ENCODE measurements at regions not wholly inside any gene's neighbourhood (a gene's known extent, or its start where the extent isn't known, plus 50 kb on each side); places are given as distances from the start of the nearest gene placed in this dataset.

DNA sequence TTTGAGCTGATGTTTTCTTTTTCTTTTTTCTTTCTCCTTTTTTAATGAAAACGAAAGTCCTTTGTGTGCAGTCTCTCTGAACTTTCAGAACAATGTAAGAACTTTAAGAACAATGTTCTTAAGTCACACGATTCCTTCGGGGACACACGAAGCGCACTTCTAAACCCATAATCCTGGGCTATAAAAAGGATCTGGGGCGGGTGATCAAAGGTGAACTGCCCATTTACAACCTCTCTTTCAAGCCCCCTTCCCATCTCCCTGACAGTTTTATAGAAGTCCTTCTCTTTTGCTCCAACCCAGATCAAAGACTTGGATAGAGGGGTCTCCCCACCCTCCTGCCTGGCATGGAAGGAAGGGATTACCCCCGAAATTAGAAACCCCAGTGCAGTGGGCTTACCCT, 126.8 kb downstream of the BDH1 start:
- no peak for ATAC-seq
- no peak for DNase-seq
- intact Hi-C loops (cut with DNase I, micrococcal nuclease): no loop called here
- Histone ChIP-seq H3K4me3 (no peak overlapping the region), H3K9me3 (no peaks in the 10 kb centered on the region), H3K36me3 (ENCODE audit: low read depth) (no peaks in the 10 kb centered on the region), H3K4me1 (ENCODE audit: low read depth) (peaks cover 7% of the 10 kb centered on the region)
- TF ChIP-seq, protein P1, sequence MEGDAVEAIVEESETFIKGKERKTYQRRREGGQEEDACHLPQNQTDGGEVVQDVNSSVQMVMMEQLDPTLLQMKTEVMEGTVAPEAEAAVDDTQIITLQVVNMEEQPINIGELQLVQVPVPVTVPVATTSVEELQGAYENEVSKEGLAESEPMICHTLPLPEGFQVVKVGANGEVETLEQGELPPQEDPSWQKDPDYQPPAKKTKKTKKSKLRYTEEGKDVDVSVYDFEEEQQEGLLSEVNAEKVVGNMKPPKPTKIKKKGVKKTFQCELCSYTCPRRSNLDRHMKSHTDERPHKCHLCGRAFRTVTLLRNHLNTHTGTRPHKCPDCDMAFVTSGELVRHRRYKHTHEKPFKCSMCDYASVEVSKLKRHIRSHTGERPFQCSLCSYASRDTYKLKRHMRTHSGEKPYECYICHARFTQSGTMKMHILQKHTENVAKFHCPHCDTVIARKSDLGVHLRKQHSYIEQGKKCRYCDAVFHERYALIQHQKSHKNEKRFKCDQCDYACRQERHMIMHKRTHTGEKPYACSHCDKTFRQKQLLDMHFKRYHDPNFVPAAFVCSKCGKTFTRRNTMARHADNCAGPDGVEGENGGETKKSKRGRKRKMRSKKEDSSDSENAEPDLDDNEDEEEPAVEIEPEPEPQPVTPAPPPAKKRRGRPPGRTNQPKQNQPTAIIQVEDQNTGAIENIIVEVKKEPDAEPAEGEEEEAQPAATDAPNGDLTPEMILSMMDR (IDR thresholded peaks at IDR 0.05): no peak

- DNase-seq (peak; percentile 81 to 83 (median 81)), ATAC-seq (peak; percentile 96)
- H3K36me3 ChIP-seq (ENCODE audit: low read depth): no peaks in the 10 kb centered on the region
- TF ChIP-seq, protein P1 (IDR thresholded peaks at IDR 0.05): no peak
- intact Hi-C loops (cut with DNase I, micrococcal nuclease): no loop called here
- peaks cover 7% of the 10 kb centered on the region for H3K4me1 ChIP-seq (ENCODE audit: low read depth)
- H3K9me3 ChIP-seq: no peaks in the 10 kb centered on the region
- H3K4me3 ChIP-seq: no peak overlapping the region
Observed at GRCh38 chr3:197428117-197428801, 127.5 kb downstream of the BDH1 start.

DNA sequence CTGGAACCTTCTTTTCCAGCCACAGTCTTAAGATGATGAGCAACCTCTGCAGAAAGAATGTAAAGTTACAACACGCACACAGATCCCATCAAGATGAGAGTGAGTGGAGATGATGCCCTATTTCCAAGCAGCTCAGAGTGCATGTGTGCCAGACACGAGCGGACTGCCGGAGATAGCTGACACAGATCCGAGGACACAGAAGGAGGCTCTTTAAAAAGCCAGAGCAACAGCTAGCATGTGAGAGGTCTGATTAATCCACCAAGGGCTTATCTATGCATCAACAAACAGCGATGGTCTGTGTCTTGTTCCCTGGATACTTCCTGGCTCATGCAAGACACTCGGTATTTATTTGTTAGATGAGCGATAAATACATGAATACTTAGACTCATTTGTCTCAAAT, 128.6 kb upstream of the DLG1 start:
- Histone ChIP-seq H3K9me3 (no peaks in the 10 kb centered on the region), H3K4me3 (no peak overlapping the region), H3K4me1 (ENCODE audit: low read depth) (peaks cover 7% of the 10 kb centered on the region), H3K36me3 (ENCODE audit: low read depth) (no peaks in the 10 kb centered on the region)
- intact Hi-C loops (cut with DNase I, micrococcal nuclease): no loop called here
- ATAC-seq (no peak), DNase-seq (peak in 1 of 3 donors; percentile 14)
- TF ChIP-seq, protein P1 (IDR thresholded peaks at IDR 0.05): no peak

- Histone ChIP-seq H3K4me3 (no peak overlapping the region), H3K4me1 (ENCODE audit: low read depth) (peaks cover 7% of the 10 kb centered on the region), H3K9me3 (no peaks in the 10 kb centered on the region), H3K36me3 (ENCODE audit: low read depth) (no peaks in the 10 kb centered on the region)
- intact Hi-C loops (cut with DNase I, micrococcal nuclease): no loop called here
- DNase-seq (peak in 1 of 3 donors; percentile 20), ATAC-seq (no peak)
- TF ChIP-seq, protein P1 (IDR thresholded peaks at IDR 0.05): no peak
Observed at GRCh38 chr3:197426121-197426566, 127.7 kb upstream of the DLG1 start.

GRCh38 chr3:197425485-197426120, 127.2 kb upstream of the DLG1 start:
- DNase-seq (no peak), ATAC-seq (no peak)
- no peaks in the 10 kb centered on the region for H3K9me3 ChIP-seq
- peaks cover 7% of the 10 kb centered on the region for H3K4me1 ChIP-seq (ENCODE audit: low read depth)
- no peak overlapping the region for H3K4me3 ChIP-seq
- intact Hi-C loops (cut with DNase I, micrococcal nuclease): no loop called here
- TF ChIP-seq, protein P1 (IDR thresholded peaks at IDR 0.05): no peak
- H3K36me3 ChIP-seq (ENCODE audit: low read depth): no peaks in the 10 kb centered on the region
